22Rv1 (cell line): ENCODE measurements at regions not wholly inside any gene's neighbourhood (a gene's known extent, or its start where the extent isn't known, plus 50 kb on each side); places are given as distances from the start of the nearest gene placed in this dataset.

Experiments used
- CTCF ChIP-seq: fragments of 450-650 bp; IDR thresholded peaks from 2 replicates; pipeline ENCODE4 v1.5.1; 2017; ENCODE audit warnings: mild to moderate bottlenecking
- ZFX ChIP-seq: fragments of 450-650 bp; IDR thresholded peaks from 2 replicates; pipeline ENCODE4 v1.6.1; 2017; ENCODE audit warnings: antibody characterized with exemption, borderline replicate concordance

- TF ChIP-seq CTCF = no peak
- no peak for TF ChIP-seq ZFX
Observed at GRCh38 chr2:138321458-138321857, 180.1 kb upstream of the SPOPL start.
